KMS-11 (cell line): ENCODE measurements at regions not wholly inside any gene's neighbourhood (a gene's known extent, or its start where the extent isn't known, plus 50 kb on each side); places are given as distances from the start of the nearest gene placed in this dataset.

ENCODE experiments used
- H2AFZ ChIP-seq: fragments of 200-600 bp; sonication (generic); 2 replicates; pipeline ENCODE4 v1.6.1; 2016; ENCODE audit warnings: antibody characterized with exemption, mixed run types, low read depth
- H3K27ac ChIP-seq: fragments of 200-600 bp; sonication (generic); 2 replicates; pipeline ENCODE4 v1.6.1; 2016; ENCODE audit warnings: mild to moderate bottlenecking, mixed run types
- H3K27me3 ChIP-seq: fragments of 200-600 bp; sonication (generic); 2 replicates; pipeline ENCODE4 v1.6.1; 2017; ENCODE audit warnings: mild to moderate bottlenecking, low read depth, mixed run types, moderate library complexity; ENCODE audit not compliant: insufficient read depth
- H3K36me3 ChIP-seq: fragments of 200-600 bp; sonication (generic); 2 replicates; pipeline ENCODE4 v1.6.1; 2017; ENCODE audit warnings: mild to moderate bottlenecking, mixed run types; ENCODE audit not compliant: insufficient read depth
- H3K4me1 ChIP-seq: fragments of 200-600 bp; sonication (generic); 2 replicates; pipeline ENCODE4 v1.6.1; 2016; ENCODE audit warnings: mild to moderate bottlenecking, low read depth, mixed run types; ENCODE audit not compliant: poor library complexity, severe bottlenecking
- H3K4me2 ChIP-seq: fragments of 200-600 bp; sonication (generic); 2 replicates; pipeline ENCODE4 v1.7.0; 2016; ENCODE audit warnings: mild to moderate bottlenecking, mixed run types
- H3K4me3 ChIP-seq: fragments of 200-600 bp; sonication (generic); IDR thresholded peaks from 2 replicates; pipeline ENCODE4 v1.6.1; 2017; ENCODE audit warnings: low read depth, low read length, mixed read lengths; ENCODE audit not compliant: insufficient read depth
- H3K79me2 ChIP-seq: fragments of 200-600 bp; sonication (generic); 2 replicates; pipeline ENCODE4 v1.6.1; 2016; ENCODE audit warnings: low read depth, mixed run types; ENCODE audit not compliant: insufficient read depth
- H3K9ac ChIP-seq: fragments of 200-600 bp; sonication (generic); 2 replicates; pipeline ENCODE4 v1.6.1; 2016; ENCODE audit warnings: mild to moderate bottlenecking, mixed run types
- H4K20me1 ChIP-seq: fragments of 200-600 bp; sonication (generic); 2 replicates; pipeline ENCODE4 v1.6.1; 2016; ENCODE audit warnings: mild to moderate bottlenecking, mixed run types; ENCODE audit not compliant: insufficient read depth
- CTCF ChIP-seq: fragments of 200-600 bp; sonication (generic); conservative IDR thresholded peaks from 2 replicates; pipeline ENCODE4 v1.6.1; 2017; ENCODE audit warnings: low read depth, mild to moderate bottlenecking, antibody characterized with exemption, low read length, moderate library complexity, mixed read lengths

GRCh38 chr18:71529703-71530303 is 1014.3 kb downstream of the CBLN2 start:
- no peaks in the 10 kb centered on the region for H3K4me1 ChIP-seq
- no peaks in the 10 kb centered on the region for H4K20me1 ChIP-seq
- no peak overlapping the region for H3K27ac ChIP-seq
- H3K9ac ChIP-seq, result no peak overlapping the region
- H3K36me3 ChIP-seq, result no peaks in the 10 kb centered on the region
- no peak for TF ChIP-seq CTCF
- H3K79me2 ChIP-seq, result no peaks in the 10 kb centered on the region
- no peaks in the 10 kb centered on the region for H3K27me3 ChIP-seq
- no peak overlapping the region for H2AFZ ChIP-seq
- no peak overlapping the region for H3K4me2 ChIP-seq
- H3K4me3 ChIP-seq, result no peak overlapping the region

DNA sequence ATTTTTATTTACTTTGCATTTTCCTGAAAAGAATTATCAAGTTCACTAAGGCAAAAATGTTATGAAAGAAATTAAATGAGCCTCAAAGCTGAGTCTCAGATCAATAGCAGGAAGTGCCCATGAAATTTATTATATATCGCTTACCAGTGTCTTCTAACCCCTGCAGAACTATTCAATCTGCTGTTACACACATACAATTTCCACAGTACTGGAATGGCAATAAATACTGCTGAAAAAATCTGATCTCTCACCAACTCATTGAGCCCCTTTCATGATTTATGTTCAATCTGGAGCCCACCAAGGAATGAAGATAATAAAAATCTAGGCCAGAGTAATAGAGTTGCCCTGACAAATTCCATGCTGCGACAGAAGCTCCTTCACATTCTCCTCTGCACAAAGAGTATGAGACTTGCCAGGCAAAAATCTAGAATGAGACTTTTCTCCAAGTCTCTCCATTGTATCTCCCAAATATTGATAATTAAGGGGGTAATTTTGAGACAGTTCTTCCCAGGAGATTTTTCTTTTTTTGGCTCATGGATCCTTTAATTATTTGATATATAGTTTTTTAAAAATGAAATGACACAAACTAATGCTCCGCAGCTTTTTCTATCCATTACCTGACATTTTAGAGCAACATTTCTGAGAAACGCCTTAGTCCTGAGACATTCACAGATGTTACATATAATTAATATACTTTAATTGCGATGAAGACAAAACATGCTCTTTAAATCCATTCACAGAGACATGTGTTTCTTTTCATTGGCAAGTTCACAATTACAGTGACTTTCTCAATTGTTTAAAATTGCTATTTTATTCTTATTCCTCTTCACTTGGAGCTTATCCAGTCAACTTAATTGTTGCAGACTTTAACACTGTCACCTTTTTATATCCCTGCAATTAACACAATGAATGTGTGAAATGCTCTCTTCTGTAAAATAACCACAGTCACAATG is 1020.4 kb downstream of the CBLN2 start:
- no peak overlapping the region for H3K4me2 ChIP-seq
- H3K79me2 ChIP-seq, result no peaks in the 10 kb centered on the region
- TF ChIP-seq CTCF, result no peak
- H2AFZ ChIP-seq, result no peak overlapping the region
- H3K27me3 ChIP-seq, result no peaks in the 10 kb centered on the region
- H3K4me1 ChIP-seq, result no peaks in the 10 kb centered on the region
- H3K4me3 ChIP-seq, result no peak overlapping the region
- no peaks in the 10 kb centered on the region for H4K20me1 ChIP-seq
- H3K9ac ChIP-seq, result no peak overlapping the region
- H3K36me3 ChIP-seq, result no peaks in the 10 kb centered on the region
- no peak overlapping the region for H3K27ac ChIP-seq

GRCh38 chr18:71505526-71505925 is 1038.6 kb downstream of the CBLN2 start:
- Histone ChIP-seq H3K27ac (no peak overlapping the region), H3K79me2 (no peaks in the 10 kb centered on the region), H3K36me3 (no peaks in the 10 kb centered on the region), H3K4me1 (no peaks in the 10 kb centered on the region), H3K9ac (no peak overlapping the region), H3K4me2 (no peak overlapping the region), H3K27me3 (no peaks in the 10 kb centered on the region), H4K20me1 (no peaks in the 10 kb centered on the region), H2AFZ (no peak overlapping the region), H3K4me3 (no peak overlapping the region)
- no peak for TF ChIP-seq CTCF

GRCh38 chr18:71503222-71503621 is 1040.9 kb downstream of the CBLN2 start:
- Histone ChIP-seq H3K4me2 (no peak overlapping the region), H3K4me1 (no peaks in the 10 kb centered on the region), H3K9ac (no peak overlapping the region), H3K36me3 (no peaks in the 10 kb centered on the region), H3K27me3 (no peaks in the 10 kb centered on the region), H4K20me1 (no peaks in the 10 kb centered on the region), H2AFZ (no peak overlapping the region), H3K4me3 (no peak overlapping the region), H3K27ac (no peak overlapping the region), H3K79me2 (no peaks in the 10 kb centered on the region)
- no peak for TF ChIP-seq CTCF
